Astrocyte of the cerebellum (primary cell): ENCODE measurements at regions not wholly inside any gene's neighbourhood (a gene's known extent, or its start where the extent isn't known, plus 50 kb on each side); places are given as distances from the start of the nearest gene placed in this dataset.

Experiments used
- DNase-seq: peaks from one replicate; pipeline ENCODE4 v3.0.0-alpha.2; 2011; ENCODE audit warnings: low read depth
- H3K4me3 ChIP-seq: 2 replicates; pipeline ENCODE4 v1.5.1; 2011; ENCODE audit warnings: mild to moderate bottlenecking, low read depth, low read length, moderate library complexity
- in situ Hi-C: cut with HindIII; loops from 2 replicates; pipeline ENCODE4 v1.10.0; 2017; ENCODE audit warnings: low sequenced_read_pairs
- TF ChIP-seq, protein P1 (sequence below): IDR thresholded peaks from 2 replicates; pipeline ENCODE4 v1.5.1; 2012; ENCODE audit warnings: low read length, low read depth, moderate library complexity, mild to moderate bottlenecking; ENCODE audit errors: missing control alignments

DNA sequence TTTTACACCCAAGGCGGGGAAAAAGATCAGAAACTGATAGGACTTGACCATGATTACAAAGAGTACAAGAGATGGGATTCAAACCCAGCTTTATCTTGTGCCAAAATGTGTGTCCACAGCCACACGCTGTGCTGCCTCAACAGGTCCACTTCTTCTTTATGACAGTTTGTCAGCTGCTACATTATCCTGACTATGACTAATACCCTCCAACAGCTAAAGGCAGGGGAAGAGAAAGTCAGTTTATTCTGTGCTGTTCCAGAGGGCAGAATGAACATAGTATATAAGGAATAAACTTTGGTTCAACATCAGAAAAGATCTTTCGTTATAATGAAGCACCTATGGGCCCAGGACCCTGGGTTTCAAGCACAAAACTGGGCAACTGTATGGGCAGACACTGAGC lies 668.2 kb upstream of the TENM4 start:
- H3K4me3 ChIP-seq: no peak overlapping the region
- in situ Hi-C loops: no loop called here
- TF ChIP-seq, protein P1, sequence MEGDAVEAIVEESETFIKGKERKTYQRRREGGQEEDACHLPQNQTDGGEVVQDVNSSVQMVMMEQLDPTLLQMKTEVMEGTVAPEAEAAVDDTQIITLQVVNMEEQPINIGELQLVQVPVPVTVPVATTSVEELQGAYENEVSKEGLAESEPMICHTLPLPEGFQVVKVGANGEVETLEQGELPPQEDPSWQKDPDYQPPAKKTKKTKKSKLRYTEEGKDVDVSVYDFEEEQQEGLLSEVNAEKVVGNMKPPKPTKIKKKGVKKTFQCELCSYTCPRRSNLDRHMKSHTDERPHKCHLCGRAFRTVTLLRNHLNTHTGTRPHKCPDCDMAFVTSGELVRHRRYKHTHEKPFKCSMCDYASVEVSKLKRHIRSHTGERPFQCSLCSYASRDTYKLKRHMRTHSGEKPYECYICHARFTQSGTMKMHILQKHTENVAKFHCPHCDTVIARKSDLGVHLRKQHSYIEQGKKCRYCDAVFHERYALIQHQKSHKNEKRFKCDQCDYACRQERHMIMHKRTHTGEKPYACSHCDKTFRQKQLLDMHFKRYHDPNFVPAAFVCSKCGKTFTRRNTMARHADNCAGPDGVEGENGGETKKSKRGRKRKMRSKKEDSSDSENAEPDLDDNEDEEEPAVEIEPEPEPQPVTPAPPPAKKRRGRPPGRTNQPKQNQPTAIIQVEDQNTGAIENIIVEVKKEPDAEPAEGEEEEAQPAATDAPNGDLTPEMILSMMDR: no peak
- DNase-seq: no peak

DNA sequence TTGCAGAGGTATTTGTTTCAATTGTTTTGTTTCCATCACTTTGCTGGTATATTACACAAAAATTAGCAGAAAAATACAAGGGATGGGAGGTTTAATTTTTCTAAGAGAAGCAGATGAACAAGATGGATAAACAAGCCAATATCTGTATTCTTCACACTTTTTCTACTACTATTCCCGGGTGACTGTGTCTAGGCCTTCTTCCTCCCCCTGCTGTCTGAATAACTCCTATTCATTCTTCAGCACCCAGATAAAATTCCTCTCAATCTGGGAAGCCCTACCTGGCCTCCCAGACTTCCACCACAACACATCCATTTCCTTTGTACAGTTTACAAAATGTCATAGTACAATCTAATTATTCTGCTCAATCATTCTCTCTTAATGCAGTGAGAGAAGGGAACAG lies 666.6 kb upstream of the TENM4 start:
- in situ Hi-C loops: no loop called here
- no peak for DNase-seq
- no peak overlapping the region for H3K4me3 ChIP-seq
- TF ChIP-seq, protein P1: no peak

DNA sequence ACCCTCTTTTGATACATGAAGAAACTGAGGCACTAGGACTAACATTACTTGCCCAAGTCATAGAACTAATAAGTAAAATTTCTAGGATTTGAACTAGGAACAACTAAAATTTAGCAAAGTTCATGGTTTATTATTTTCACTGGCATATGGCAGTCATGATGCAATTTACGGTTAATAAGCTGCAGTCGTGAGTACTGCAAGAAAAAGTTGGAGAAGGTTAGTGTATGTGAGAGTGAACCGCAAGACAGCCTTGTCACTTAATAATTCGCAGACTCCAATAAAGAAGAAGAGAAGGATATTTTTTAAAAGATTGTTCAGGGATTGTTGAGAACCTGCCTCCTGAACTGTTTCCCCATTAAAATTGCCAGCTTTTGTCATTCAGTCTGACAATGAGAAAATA lies 663.4 kb upstream of the TENM4 start:
- no peak for DNase-seq
- no peak overlapping the region for H3K4me3 ChIP-seq
- TF ChIP-seq, protein P1: no peak
- in situ Hi-C loops: no loop called here

DNA sequence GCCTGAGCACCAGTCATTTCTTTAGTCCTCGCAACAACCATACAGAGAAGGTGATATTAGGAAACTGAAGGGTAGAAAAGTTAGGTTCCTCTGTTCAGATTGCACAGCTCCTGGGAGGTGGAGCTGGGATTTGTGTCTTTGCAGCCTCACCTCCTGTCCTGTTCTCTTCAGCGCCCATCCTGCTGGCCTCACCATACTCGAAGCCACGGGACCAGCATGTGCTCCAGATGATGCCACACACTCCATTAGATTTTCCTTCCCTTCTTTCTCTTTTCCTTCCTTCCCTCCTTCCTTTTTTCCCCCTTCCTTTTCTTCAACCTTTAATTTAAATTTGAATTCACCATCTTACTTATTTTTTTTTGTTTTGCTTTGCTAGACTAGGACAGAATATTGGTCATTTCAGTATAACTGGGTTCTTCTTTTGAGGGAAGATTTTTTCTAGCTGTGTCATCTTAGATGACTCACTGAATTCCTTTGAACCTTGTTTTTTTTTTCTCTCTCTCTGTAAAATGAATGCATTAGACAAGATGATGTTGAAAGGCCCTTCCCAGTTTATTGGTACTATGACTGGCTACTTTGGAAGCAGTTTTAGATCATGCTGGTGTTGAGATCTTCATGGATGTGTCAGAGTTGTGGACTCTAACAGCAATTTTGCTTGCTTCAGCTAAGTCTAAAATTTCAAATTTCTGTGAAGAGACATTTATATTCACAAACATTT lies 662.5 kb upstream of the TENM4 start:
- in situ Hi-C loops: no loop called here
- no peak overlapping the region for H3K4me3 ChIP-seq
- peak; percentile 61 for DNase-seq
- TF ChIP-seq, protein P1: no peak

- in situ Hi-C loops: no loop called here
- no peak overlapping the region for H3K4me3 ChIP-seq
- DNase-seq: no peak
- TF ChIP-seq, protein P1: no peak
These were observed 656.3 kb upstream of the TENM4 start for GRCh38 chr11:80097146-80097545.

DNA sequence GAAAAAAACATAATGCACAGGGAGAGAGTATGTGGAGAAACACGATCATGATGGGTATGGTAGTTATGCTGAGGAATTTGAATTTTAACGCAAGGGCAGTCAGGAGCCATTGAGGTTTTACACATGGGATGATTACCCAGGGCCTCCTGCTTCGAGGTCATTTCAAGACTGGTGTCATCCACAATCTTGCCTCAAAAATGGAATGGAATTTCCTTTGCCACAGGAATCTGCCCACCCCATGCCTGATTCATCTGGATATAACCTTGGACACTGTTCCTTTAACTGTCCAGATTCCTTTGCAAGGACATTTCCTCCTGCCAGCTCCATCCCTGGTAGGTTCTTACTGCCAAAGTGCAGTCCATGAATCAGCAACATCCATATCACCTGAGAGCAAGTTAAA lies 655.9 kb upstream of the TENM4 start:
- in situ Hi-C loops: no loop called here
- TF ChIP-seq, protein P1: no peak
- peak; percentile 81 for DNase-seq
- H3K4me3 ChIP-seq: no peak overlapping the region

DNA sequence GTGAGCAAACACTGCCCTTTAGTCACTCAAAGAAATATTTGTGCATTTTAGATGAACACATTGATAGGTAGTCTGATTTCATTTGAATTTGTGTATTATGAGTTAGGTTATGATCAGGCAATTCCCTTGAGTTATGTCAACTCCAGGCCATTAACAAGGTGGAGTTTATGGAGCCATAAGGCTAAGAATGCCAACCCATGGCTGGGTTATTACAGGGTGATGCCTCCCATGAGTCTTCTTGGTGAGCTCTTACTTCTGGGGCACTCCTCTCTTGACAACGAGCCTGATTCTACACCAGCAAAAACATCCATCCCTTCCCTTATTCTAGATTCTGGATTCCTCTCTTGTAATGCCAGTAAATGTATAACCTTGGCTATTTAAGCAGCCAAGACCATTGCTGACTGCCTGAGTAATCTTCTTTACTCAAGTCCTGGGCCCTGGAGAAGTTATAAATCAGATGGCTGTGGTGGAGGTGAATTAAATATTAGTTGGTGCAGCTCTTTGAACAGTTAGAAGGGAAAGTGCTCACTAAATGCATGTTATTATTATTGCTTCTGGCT lies 645.7 kb upstream of the TENM4 start:
- TF ChIP-seq, protein P1: no peak
- no peak for DNase-seq
- H3K4me3 ChIP-seq: no peak overlapping the region
- in situ Hi-C loops: no loop called here
